ENCODE measurements at regions not wholly inside any gene's neighbourhood (a gene's known extent, or its start where the extent isn't known, plus 50 kb on each side); places are given as distances from the start of the nearest gene placed in this dataset.
A peak's percentile ranks its signal among the peaks of the same experiment; 100 is the strongest.

DNA sequence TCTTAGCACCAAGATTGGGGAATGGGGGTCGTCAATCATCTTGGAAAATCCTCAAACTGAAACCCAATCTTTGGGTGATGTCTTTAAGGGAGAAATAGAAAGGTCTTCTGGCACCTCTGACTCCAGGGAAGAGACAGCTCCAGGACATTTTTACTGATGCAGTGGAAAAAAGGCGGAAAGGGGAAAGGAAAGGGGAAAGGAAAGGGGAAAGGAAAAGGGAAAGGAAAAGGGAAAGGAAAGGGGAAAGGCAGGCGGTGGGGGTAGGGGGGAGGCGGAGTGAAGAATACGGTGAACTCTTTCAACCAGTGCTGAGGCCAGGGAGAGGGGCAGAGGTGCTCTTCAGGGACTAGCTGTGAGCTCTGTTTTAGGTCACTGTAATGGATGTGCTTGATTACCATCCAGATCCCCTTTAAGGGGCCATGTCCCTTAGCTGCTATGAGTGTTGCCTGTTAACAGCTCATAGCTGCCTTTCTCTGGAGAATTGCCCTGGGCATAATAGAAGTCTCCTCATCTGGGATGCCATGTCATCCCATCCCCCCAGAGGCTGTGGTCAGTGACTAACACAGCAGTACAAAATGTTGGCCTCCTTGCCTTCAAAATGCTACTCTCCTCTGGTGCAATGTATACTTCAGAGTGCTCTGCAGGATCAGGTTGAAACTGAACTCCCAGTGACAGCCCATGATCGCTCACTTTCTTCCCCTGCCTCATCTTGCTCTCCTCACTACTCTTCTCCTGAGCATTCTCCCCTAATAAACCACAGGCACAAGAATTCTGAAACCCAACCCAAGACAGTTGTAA is 92.4 kb upstream of the AP1S2 start:
- FAIRE-seq, result peak; percentile 100
- no peaks in the 10 kb centered on the region for H3K9me1 ChIP-seq (ENCODE audit: control insufficient read depth, extremely low read depth, insufficient read depth, low read length)
- peak; percentile 83 for DNase-seq (ENCODE audit: low read depth, low spot score)
- H4K20me1 ChIP-seq (ENCODE audit: control insufficient read depth, extremely low read depth, insufficient read depth, low read length), result no peaks in the 10 kb centered on the region
- peak overlapping the region in 2 of 3 experiments; percentile 34 to 50 for H3K4me3 ChIP-seq (ENCODE audit: control insufficient read depth in 2 of 3, extremely low read depth in 1 of 3, insufficient read depth in 2 of 3, low read depth in 1 of 3, low read length in 3 of 3)
- dilution Hi-C loops (cut with MboI; ENCODE audit: extremely low pct_ligation_motif_present, low sequenced_read_pairs), result no loop called here
- H2AFZ ChIP-seq (ENCODE audit: control insufficient read depth, low read length), result no peak overlapping the region
- H3K9me3 ChIP-seq (ENCODE audit: control insufficient read depth, low read depth, low read length), result no peaks in the 10 kb centered on the region
- no peaks in the 10 kb centered on the region for H3K79me2 ChIP-seq (ENCODE audit: control insufficient read depth, insufficient read depth, low read length)
- H3K4me2 ChIP-seq (ENCODE audit: control insufficient read depth, extremely low read depth, insufficient read depth, low read depth, low read length), result peak overlapping the region; percentile 86
- no peak overlapping the region for H3K9ac ChIP-seq (ENCODE audit: control insufficient read depth, extremely low read depth, insufficient read depth, low read length)
- H3K27me3 ChIP-seq (ENCODE audit: control insufficient read depth, extremely low read depth, insufficient read depth, low read length), result no peaks in the 10 kb centered on the region
- no peaks in the 10 kb centered on the region for H3K36me3 ChIP-seq (ENCODE audit: control insufficient read depth in 2 of 2, extremely low read depth in 1 of 2, insufficient read depth in 2 of 2, low read length in 2 of 2)
- TF ChIP-seq EZH2 (IDR thresholded peaks at IDR 0.05; ENCODE audit: low read length), result no peak
- TF ChIP-seq, protein P1, sequence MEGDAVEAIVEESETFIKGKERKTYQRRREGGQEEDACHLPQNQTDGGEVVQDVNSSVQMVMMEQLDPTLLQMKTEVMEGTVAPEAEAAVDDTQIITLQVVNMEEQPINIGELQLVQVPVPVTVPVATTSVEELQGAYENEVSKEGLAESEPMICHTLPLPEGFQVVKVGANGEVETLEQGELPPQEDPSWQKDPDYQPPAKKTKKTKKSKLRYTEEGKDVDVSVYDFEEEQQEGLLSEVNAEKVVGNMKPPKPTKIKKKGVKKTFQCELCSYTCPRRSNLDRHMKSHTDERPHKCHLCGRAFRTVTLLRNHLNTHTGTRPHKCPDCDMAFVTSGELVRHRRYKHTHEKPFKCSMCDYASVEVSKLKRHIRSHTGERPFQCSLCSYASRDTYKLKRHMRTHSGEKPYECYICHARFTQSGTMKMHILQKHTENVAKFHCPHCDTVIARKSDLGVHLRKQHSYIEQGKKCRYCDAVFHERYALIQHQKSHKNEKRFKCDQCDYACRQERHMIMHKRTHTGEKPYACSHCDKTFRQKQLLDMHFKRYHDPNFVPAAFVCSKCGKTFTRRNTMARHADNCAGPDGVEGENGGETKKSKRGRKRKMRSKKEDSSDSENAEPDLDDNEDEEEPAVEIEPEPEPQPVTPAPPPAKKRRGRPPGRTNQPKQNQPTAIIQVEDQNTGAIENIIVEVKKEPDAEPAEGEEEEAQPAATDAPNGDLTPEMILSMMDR (optimal IDR thresholded peaks at IDR 0.05 in 1 of 3, IDR thresholded peaks at IDR 0.05 in 1 of 3, conservative IDR thresholded peaks at IDR 0.05 in 1 of 3; ENCODE audit: extremely low read depth in 1 of 3, insufficient read depth in 2 of 3, low read length in 3 of 3), result no peak
- H3K27ac ChIP-seq (ENCODE audit: control insufficient read depth, insufficient read depth, low read length), result peak overlapping the region; percentile 55
- peaks cover 31% of the 10 kb centered on the region for H3K4me1 ChIP-seq (ENCODE audit: control insufficient read depth, extremely low read depth, insufficient read depth, low read length)

DNA sequence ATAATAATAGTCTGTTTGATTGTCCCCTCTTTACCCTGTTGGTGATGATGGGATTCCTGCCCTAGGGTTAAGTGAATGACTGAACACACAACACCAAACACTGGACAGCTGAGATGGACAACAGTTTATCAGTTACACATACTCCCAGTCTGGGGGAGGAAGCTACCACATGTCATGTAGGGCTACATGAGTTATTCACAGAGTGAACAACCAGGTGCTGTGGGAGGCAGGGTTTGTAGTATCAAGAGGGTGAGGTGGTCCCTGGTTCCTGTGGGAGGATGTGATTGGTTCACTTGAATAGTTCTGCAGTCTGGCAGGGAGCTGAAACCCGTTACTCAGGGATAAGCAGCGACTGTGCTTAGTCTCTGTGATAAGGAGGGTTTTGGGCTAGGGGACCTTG is 88.8 kb upstream of the AP1S2 start:
- Histone ChIP-seq H4K20me1 (ENCODE audit: control insufficient read depth, extremely low read depth, insufficient read depth, low read length) (no peaks in the 10 kb centered on the region), H3K27ac (ENCODE audit: control insufficient read depth, insufficient read depth, low read length) (no peak overlapping the region), H3K9me3 (ENCODE audit: control insufficient read depth, low read depth, low read length) (no peaks in the 10 kb centered on the region), H3K4me2 (ENCODE audit: control insufficient read depth, extremely low read depth, insufficient read depth, low read depth, low read length) (no peak overlapping the region), H3K4me3 (ENCODE audit: control insufficient read depth in 2 of 3, extremely low read depth in 1 of 3, insufficient read depth in 2 of 3, low read depth in 1 of 3, low read length in 3 of 3) (no peak overlapping the region), H2AFZ (ENCODE audit: control insufficient read depth, low read length) (no peak overlapping the region), H3K79me2 (ENCODE audit: control insufficient read depth, insufficient read depth, low read length) (no peaks in the 10 kb centered on the region), H3K27me3 (ENCODE audit: control insufficient read depth, extremely low read depth, insufficient read depth, low read length) (no peaks in the 10 kb centered on the region), H3K4me1 (ENCODE audit: control insufficient read depth, extremely low read depth, insufficient read depth, low read length) (peaks cover 25% of the 10 kb centered on the region), H3K9me1 (ENCODE audit: control insufficient read depth, extremely low read depth, insufficient read depth, low read length) (no peaks in the 10 kb centered on the region), H3K9ac (ENCODE audit: control insufficient read depth, extremely low read depth, insufficient read depth, low read length) (no peak overlapping the region), H3K36me3 (ENCODE audit: control insufficient read depth in 2 of 2, extremely low read depth in 1 of 2, insufficient read depth in 2 of 2, low read length in 2 of 2) (no peaks in the 10 kb centered on the region)
- TF ChIP-seq, protein P1 (optimal IDR thresholded peaks at IDR 0.05 in 1 of 3, IDR thresholded peaks at IDR 0.05 in 1 of 3, conservative IDR thresholded peaks at IDR 0.05 in 1 of 3; ENCODE audit: extremely low read depth in 1 of 3, insufficient read depth in 2 of 3, low read length in 3 of 3), result no peak
- no peak for TF ChIP-seq EZH2 (IDR thresholded peaks at IDR 0.05; ENCODE audit: low read length)
- no peak for DNase-seq (ENCODE audit: low read depth, low spot score)
- dilution Hi-C loops (cut with MboI; ENCODE audit: extremely low pct_ligation_motif_present, low sequenced_read_pairs), result no loop called here
- FAIRE-seq, result no peak

Measured in keratinocyte (primary cell).